Spinal cord (tissue), 9 donors: ENCODE measurements at regions not wholly inside any gene's neighbourhood (a gene's known extent, or its start where the extent isn't known, plus 50 kb on each side); places are given as distances from the start of the nearest gene placed in this dataset.
"Not testable (repeated sequence)": the region's sequence is repeated elsewhere in the genome, so short reads cannot be mapped to it uniquely, and the experiment has no call there.

Source experiments
- DNase-seq, 6 donors: peaks; one replicate each; pipeline versions ENCODE4 v3.0.0 to v3.0.0-alpha.2; 2013 to 2015; ENCODE audit warnings: low spot score in 6 of 6, low read depth in 4 of 6
- H3K27ac ChIP-seq: one replicate; pipeline ENCODE4 v1.5.1; 2013; ENCODE audit warnings: low read depth, low read length, control low read depth
- H3K27me3 ChIP-seq: one replicate; pipeline ENCODE4 v1.6.1; 2013; ENCODE audit warnings: low read length; ENCODE audit not compliant: control insufficient read depth, insufficient read depth
- H3K36me3 ChIP-seq: one replicate; pipeline ENCODE4 v1.6.1; 2013; ENCODE audit warnings: low read length; ENCODE audit not compliant: control insufficient read depth, insufficient read depth
- H3K4me1 ChIP-seq: one replicate; pipeline ENCODE4 v1.6.1; 2013; ENCODE audit warnings: low read length; ENCODE audit not compliant: control insufficient read depth, insufficient read depth
- H3K4me3 ChIP-seq: one replicate; pipeline ENCODE4 v1.5.1; 2013; ENCODE audit warnings: low read depth, low read length, control low read depth
- H3K9me3 ChIP-seq: one replicate; pipeline ENCODE4 v1.6.1; 2013; ENCODE audit warnings: low read length; ENCODE audit not compliant: control insufficient read depth, insufficient read depth
- WGBS: methylation state at CpG from one replicate; pipeline ENCODE4 v1.1.5; 2013; ENCODE audit warnings: missing lambda C conversion rate; ENCODE audit not compliant: insufficient coverage; 5-methylcytosine and 5-hydroxymethylcytosine counted together
- donor health status: healthy.

- H3K36me3 ChIP-seq: no peaks in the 10 kb centered on the region
- no peaks in the 10 kb centered on the region for H3K9me3 ChIP-seq
- H3K4me1 ChIP-seq: peaks cover 3% of the 10 kb centered on the region
- 86% methylated on average over 2 of the region's 2 CpGs for WGBS
- no peak overlapping the region for H3K4me3 ChIP-seq
- no peaks in the 10 kb centered on the region for H3K27me3 ChIP-seq
- DNase-seq: no peak
- H3K27ac ChIP-seq: no peak overlapping the region
Observed at GRCh38 chr6:78188891-78189290, 536.1 kb downstream of the MEI4 start.

DNA sequence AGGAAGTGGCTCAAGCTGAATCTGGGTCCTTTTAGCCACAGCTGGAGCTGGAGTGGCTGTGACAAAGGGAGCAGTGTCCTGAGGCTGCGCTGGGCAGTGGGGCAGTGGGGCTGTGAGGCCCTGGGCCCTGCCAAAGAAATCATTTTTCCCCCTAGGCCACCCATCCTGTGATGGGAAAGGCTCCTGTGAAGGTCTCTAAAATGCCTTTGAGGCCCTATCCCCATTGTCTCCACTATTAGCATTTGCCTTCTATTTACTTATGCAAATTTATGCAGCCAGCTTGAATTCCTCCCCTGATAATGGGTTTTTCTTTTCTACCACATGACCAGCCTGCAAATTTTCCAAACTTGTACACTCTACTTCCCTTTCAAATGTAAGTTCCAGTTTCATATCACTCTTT, 539.2 kb downstream of the MEI4 start:
- H3K36me3 ChIP-seq: no peaks in the 10 kb centered on the region
- DNase-seq: no peak
- H3K27ac ChIP-seq: no peak overlapping the region
- no CpG with 5 or more reads among the region's 1 CpG for WGBS
- no peaks in the 10 kb centered on the region for H3K27me3 ChIP-seq
- H3K9me3 ChIP-seq: no peaks in the 10 kb centered on the region
- peaks cover 3% of the 10 kb centered on the region for H3K4me1 ChIP-seq
- H3K4me3 ChIP-seq: no peak overlapping the region

DNA sequence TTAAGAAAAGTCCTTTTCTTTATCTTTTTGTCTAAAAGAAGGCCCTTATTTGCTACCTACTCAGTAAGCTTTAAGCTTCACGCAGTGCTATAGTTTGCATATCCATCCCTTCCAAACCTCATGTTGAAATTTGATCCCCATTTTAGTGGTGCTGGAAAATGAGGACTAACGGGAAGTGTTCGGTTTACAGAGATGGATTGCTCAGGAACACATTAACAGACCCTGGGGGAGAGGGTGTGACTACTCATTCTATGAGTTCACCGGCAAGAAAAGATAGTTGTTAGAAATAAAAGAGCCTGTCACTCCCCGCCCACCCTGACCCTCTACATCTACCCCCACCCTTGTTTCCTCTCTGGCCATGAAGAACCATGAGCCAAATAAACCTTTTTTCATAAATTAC, 546.2 kb downstream of the MEI4 start:
- no peak for DNase-seq
- WGBS: no CpG with 5 or more reads among the region's 5 CpGs
- Histone ChIP-seq H3K27ac (no peak overlapping the region), H3K4me3 (no peak overlapping the region), H3K36me3 (no peaks in the 10 kb centered on the region), H3K27me3 (no peaks in the 10 kb centered on the region), H3K4me1 (no peaks in the 10 kb centered on the region), H3K9me3 (no peaks in the 10 kb centered on the region)

GRCh38 chr6:78222226-78222625, 569.4 kb downstream of the MEI4 start:
- Histone ChIP-seq H3K36me3 (no peaks in the 10 kb centered on the region), H3K27ac (no peak overlapping the region), H3K9me3 (no peaks in the 10 kb centered on the region), H3K27me3 (no peaks in the 10 kb centered on the region), H3K4me1 (no peaks in the 10 kb centered on the region), H3K4me3 (no peak overlapping the region)
- WGBS: no CpG with 5 or more reads among the region's 3 CpGs
- no peak for DNase-seq

DNA sequence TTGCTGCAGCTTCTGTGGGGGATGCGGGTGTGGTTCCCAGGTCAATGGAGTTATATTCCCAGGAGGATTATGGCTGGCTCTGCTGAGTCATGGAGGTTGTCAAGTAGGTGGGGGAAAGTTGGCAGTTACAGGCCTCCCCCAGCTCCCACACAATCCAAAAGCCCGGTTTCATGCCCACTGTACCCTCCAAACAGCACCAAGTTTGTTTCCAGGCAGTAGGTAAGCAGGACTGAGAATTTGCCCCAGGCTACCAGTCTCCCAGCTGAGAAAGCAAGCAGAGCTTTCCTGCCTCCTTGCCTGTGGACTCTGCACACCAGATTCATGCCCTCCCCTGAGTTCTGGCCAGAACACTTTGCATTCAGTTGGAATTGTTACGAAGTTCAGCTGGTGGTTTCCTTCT, 578.2 kb downstream of the MEI4 start:
- no peak overlapping the region for H3K27ac ChIP-seq
- DNase-seq: no peak
- no peaks in the 10 kb centered on the region for H3K36me3 ChIP-seq
- H3K4me1 ChIP-seq: no peaks in the 10 kb centered on the region
- no peaks in the 10 kb centered on the region for H3K9me3 ChIP-seq
- no peak overlapping the region for H3K4me3 ChIP-seq
- 91% methylated on average over 3 of the region's 3 CpGs for WGBS
- no peaks in the 10 kb centered on the region for H3K27me3 ChIP-seq

DNA sequence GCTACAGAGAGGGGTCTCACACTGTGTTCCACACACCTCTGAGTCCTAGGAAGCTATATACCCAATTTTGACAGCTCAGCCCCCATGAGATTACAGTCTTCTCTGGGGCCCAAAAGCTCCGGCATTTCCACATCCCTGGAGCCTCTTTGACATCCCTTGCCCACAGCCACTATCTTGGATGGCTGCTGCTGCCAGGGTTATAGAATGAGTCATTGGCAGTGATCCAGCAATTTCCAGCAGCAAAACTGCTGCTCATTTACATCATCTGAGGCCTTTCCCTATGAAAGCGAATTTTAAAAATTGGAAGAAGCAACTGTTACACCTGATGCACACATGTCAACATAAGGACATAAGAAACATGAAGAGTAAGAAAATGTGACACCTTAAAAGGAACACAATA, 590.7 kb downstream of the MEI4 start:
- DNase-seq: no peak
- WGBS: 80% methylated on average over 1 of the region's 2 CpGs

DNA sequence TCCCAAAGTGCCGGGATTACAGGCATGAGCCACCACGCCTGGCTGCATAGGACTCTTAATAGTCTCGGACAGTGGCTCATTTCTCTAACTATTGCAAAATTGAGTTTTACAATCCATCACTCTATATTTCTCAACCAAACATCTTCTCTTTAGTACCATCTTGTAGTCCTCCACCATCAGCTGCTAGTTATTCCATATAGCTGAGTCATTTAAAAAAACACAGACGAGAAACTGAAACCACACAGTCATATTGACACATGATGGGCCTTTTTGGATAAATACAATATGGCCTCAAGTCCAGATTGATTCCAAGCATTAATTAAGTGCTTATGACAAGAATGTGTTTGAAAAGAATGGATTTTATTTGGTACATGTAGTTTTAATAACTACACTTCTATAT, 599.1 kb downstream of the MEI4 start:
- no peaks in the 10 kb centered on the region for H3K9me3 ChIP-seq
- no peaks in the 10 kb centered on the region for H3K4me1 ChIP-seq
- DNase-seq: no peak
- no peaks in the 10 kb centered on the region for H3K27me3 ChIP-seq
- 94% methylated on average over 3 of the region's 4 CpGs for WGBS
- no peak overlapping the region for H3K27ac ChIP-seq
- H3K36me3 ChIP-seq: no peaks in the 10 kb centered on the region
- no peak overlapping the region for H3K4me3 ChIP-seq

More for the DNA sequence above, 590.7 kb downstream of the MEI4 start:
- Histone ChIP-seq H3K27ac (no peak overlapping the region), H3K36me3 (no peaks in the 10 kb centered on the region), H3K9me3 (no peaks in the 10 kb centered on the region), H3K4me1 (no peaks in the 10 kb centered on the region), H3K27me3 (no peaks in the 10 kb centered on the region), H3K4me3 (no peak overlapping the region)

GRCh38 chr6:78253618-78254017, 600.8 kb downstream of the MEI4 start:
- H3K36me3 ChIP-seq: no peaks in the 10 kb centered on the region
- H3K27ac ChIP-seq: no peak overlapping the region
- H3K4me1 ChIP-seq: no peaks in the 10 kb centered on the region
- no CpG with 5 or more reads among the region's 2 CpGs for WGBS
- no peaks in the 10 kb centered on the region for H3K9me3 ChIP-seq
- H3K27me3 ChIP-seq: no peaks in the 10 kb centered on the region
- no peak overlapping the region for H3K4me3 ChIP-seq
- DNase-seq: no peak

DNA sequence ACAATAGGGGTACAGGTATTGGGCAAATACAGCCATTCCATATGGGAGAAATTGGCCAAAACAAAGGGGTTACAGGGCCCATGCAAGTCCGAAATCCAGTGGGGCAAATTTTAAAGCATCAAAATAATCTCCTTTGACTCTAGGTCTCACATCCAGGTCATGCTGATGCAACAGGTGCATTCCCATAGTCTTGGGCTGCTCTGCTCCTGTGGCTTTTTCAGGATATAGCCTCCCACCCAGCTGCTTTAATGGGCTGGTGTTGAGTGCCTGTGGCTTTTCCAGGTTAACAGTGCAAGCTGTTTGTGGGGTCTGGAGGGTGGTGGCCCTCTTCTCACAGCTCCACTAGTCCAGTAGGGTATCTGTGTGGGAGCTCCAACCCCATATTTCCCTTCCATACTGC, 607.1 kb downstream of the MEI4 start:
- 89% methylated on average over 1 of the region's 1 CpG for WGBS
- no peaks in the 10 kb centered on the region for H3K4me1 ChIP-seq
- DNase-seq: no peak
- no peaks in the 10 kb centered on the region for H3K27me3 ChIP-seq
- H3K4me3 ChIP-seq: no peak overlapping the region
- peaks cover 3% of the 10 kb centered on the region for H3K9me3 ChIP-seq
- no peak overlapping the region for H3K27ac ChIP-seq
- H3K36me3 ChIP-seq: no peaks in the 10 kb centered on the region

DNA sequence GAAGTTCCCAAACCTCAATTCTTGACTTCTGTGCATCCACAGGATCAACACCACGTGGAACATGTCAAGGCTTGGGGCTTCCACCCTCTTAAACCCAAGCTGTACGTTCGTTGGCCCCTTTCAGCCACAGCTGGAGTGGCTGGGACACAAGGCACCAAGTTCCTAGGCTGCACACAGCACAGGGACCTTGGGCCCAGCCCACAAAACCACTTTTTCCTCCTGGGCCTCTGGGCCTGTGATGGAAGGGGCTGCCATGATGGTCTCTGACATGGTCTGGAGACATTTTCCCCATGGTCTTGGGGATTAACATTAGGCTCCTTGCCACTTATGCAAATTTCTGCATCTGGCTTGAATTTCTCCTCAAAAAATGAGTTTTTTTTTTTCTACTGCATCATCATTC, 606.9 kb upstream of the IRAK1BP1 start:
- WGBS: 67% methylated on average over 3 of the region's 3 CpGs

More for the DNA sequence above, 606.9 kb upstream of the IRAK1BP1 start:
- H3K9me3 ChIP-seq, H3K36me3 ChIP-seq, H3K27ac ChIP-seq, H3K4me3 ChIP-seq, H3K27me3 ChIP-seq, H3K4me1 ChIP-seq, DNase-seq: not testable (repeated sequence)
